Activated T-cell treated with anti-CD3 and anti-CD28 coated beads, Interleukin-2, amount 50 U/mL, for 4 hours (primary cell): ENCODE measurements at regions not wholly inside any gene's neighbourhood (a gene's known extent, or its start where the extent isn't known, plus 50 kb on each side); places are given as distances from the start of the nearest gene placed in this dataset.

Experiments
- ATAC-seq, 2 donors: fragments of 200-7000 bp; cut with Tn5 transposase; one replicate each; pipeline ENCODE4 v1.10.0; 2021
- DNase-seq: peaks from one replicate; pipeline ENCODE4 v3.0.0-alpha.2; 2020
- H3K27me3 Mint-ChIP-seq: one replicate; pipeline ENCODE4 v1.8.0; 2021; ENCODE audit warnings: low read depth, mixed read lengths
- H3K36me3 Mint-ChIP-seq: one replicate; pipeline ENCODE4 v1.8.0; 2022; ENCODE audit warnings: mixed read lengths; ENCODE audit not compliant: insufficient read depth
- H3K4me1 Mint-ChIP-seq: one replicate; pipeline ENCODE4 v1.8.0; 2021; ENCODE audit warnings: low read depth, mixed read lengths
- H3K4me3 Mint-ChIP-seq: one replicate; pipeline ENCODE4 v1.8.0; 2021; ENCODE audit warnings: mild to moderate bottlenecking, moderate library complexity, mixed read lengths
- H3K9me3 Mint-ChIP-seq: one replicate; pipeline ENCODE4 v1.8.0; 2021; ENCODE audit warnings: mixed read lengths

DNA sequence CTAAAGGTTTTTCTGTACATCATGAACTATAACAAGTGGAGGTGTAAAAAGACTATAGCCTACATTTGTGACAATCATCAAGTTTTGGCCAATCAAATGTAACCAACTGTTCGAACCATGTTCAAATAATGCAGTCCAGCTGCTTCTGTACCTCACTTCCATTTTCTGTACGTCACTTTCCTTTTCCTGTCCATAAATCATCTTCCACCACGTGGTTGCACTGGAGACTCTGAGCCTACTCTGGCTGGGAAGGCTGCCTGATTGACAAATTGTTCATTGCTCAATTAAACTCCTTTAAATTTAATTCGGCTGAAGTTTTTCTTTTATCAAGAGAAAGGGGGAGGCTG lies 270.4 kb upstream of the JARID2 start:
- H3K27me3 Mint-ChIP-seq, result no peaks in the 10 kb centered on the region
- no peak overlapping the region for H3K4me3 Mint-ChIP-seq
- no peak for ATAC-seq

DNA sequence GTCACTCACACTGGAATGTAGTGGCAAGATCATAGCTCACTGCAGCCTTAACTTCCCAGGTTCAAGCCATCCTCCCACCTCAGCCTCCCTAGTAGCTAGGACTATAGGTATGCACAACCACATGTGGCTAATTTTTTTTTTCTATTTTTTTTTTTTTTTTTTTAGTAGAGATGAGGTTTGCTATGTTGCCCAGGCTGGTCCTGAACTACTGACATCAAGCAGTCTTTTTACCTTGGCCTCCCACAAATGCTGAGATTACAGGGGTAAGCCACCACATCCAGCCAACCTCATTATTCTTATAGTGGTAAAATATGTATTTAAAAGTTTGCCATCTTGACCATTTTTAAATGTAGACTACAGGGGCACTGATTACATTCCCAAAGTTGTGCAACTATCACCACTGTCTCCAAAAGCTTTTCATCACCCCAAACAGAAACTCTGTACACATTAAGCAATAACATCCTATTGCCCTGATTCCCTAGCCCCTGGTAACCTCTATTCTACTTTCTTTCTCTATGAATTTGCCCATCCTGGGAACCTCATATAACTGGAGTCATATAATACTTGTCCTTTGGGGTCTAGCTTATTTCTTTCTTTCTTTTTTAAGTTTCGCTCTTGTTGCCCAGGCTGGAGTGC lies 268.0 kb upstream of the JARID2 start:
- Mint-ChIP-seq H3K4me3 (no peak overlapping the region), H3K27me3 (no peaks in the 10 kb centered on the region), H3K4me1 (peaks cover 7% of the 10 kb centered on the region), H3K9me3 (no peaks in the 10 kb centered on the region), H3K36me3 (no peaks in the 10 kb centered on the region)
- DNase-seq (no peak), ATAC-seq (no peak)

More for the DNA sequence above, 270.4 kb upstream of the JARID2 start:
- H3K4me1 Mint-ChIP-seq, result peaks cover 7% of the 10 kb centered on the region
- H3K36me3 Mint-ChIP-seq, result no peaks in the 10 kb centered on the region
- DNase-seq, result no peak
- no peaks in the 10 kb centered on the region for H3K9me3 Mint-ChIP-seq

DNA sequence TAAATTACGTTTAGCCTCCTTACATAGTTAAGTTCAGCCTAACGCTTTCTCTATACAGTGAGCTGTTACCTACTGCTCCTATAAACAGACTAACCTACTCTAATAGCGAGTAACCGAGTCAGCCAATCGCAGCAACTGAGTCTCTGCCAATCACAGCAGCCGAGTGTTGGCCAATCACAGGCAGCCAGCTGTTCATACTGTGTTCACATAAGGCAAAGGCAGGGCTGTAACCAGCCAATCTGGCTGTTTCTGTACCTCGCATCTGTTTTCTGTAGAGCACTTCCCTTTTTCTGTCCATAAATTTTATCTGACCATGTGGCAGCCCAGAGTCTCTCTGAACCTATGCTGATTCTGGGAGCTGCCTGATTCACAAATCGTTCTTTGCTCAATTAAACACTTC lies 263.9 kb upstream of the JARID2 start:
- no peaks in the 10 kb centered on the region for H3K36me3 Mint-ChIP-seq
- no peaks in the 10 kb centered on the region for H3K4me1 Mint-ChIP-seq
- H3K4me3 Mint-ChIP-seq, result no peak overlapping the region
- no peaks in the 10 kb centered on the region for H3K27me3 Mint-ChIP-seq
- no peaks in the 10 kb centered on the region for H3K9me3 Mint-ChIP-seq
- DNase-seq (no peak), ATAC-seq (no peak)

DNA sequence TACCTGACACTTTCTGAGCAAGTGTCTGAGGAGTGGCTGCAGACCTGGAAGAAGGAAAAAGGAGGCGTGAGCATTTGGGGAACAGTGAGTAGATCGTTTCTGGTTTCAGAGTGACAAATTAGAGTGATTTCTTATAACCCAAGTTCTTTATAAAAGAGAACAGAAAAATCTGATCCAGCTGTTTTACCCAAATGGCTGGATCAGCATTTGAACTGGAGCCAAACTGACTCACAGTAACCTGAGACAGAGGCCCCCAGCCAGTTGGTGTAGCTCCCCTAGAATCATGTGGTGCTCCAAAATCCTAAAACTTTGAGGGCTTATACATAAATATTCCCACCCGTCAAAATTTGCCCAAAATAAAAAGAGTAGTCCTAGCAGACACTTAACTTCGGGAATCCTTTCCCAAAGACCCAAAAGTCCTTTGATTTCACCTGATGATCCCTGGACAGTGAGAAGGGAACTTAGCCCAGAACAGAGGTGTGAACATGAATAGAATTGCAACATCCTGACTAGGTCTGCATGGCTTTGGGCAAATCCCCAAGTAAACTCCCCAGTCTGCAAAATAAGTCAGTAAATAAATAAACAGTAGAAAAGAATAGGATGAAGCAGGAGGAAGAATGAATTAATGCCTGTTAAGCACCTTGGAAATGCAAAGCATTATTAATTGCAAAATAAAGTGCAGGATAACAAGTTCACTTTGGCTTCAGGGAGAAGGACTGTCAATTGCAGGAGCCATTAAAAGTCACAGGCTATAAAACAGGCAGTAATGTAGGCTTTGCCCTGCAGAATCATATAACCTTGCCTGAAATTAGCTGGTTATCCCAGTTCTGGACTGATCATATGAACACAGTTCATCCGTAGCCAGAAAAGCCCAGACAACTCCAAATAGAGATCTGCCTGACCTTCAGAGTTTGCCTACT lies 262.0 kb upstream of the JARID2 start:
- no peaks in the 10 kb centered on the region for H3K36me3 Mint-ChIP-seq
- DNase-seq (no peak), ATAC-seq (no peak)
- no peaks in the 10 kb centered on the region for H3K27me3 Mint-ChIP-seq
- no peak overlapping the region for H3K4me3 Mint-ChIP-seq
- no peaks in the 10 kb centered on the region for H3K9me3 Mint-ChIP-seq
- H3K4me1 Mint-ChIP-seq, result no peaks in the 10 kb centered on the region

DNA sequence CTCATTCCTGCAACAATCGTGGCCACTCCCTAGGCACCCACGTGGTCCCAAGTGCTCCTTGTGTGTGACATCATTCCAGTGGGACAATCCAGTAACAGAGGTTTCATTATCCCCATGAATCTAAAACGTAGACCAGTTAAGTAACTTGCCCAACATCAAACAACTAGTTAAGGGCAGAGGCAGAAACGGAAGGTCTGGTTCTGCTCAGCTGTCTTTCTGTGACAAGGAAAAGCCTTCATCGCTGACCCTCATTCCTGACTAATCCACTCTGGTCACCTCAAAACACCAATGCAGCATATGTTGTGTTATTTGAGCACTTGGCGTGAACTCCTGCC lies 261.4 kb upstream of the JARID2 start:
- H3K4me1 Mint-ChIP-seq, result no peaks in the 10 kb centered on the region
- H3K36me3 Mint-ChIP-seq, result no peaks in the 10 kb centered on the region
- H3K9me3 Mint-ChIP-seq, result no peaks in the 10 kb centered on the region

DNA sequence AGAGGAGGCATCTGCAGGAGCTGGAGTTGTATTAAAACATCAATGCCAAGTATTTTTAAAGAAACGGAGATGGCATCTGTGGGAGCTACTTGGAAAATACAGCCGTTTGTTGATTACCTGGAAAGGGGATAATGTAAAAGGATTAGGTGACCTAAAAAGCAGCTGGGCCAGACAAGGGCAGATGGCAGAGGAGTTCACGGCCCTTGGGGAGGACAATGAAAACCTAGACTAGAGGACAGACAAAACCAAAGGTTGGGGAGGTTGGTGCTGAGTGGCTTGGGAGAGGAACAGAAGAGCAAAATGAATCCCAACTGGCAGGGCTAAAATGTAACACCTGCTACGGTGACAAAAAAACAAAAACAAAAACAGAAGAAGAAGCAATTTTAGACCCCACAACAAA lies 260.5 kb upstream of the JARID2 start:
- DNase-seq, result no peak
- ATAC-seq, result no peak
- H3K4me1 Mint-ChIP-seq, result no peaks in the 10 kb centered on the region
- no peaks in the 10 kb centered on the region for H3K36me3 Mint-ChIP-seq
- no peaks in the 10 kb centered on the region for H3K9me3 Mint-ChIP-seq
- no peaks in the 10 kb centered on the region for H3K27me3 Mint-ChIP-seq
- no peak overlapping the region for H3K4me3 Mint-ChIP-seq

More for the DNA sequence above, 261.4 kb upstream of the JARID2 start:
- DNase-seq, result no peak
- no peak overlapping the region for H3K4me3 Mint-ChIP-seq
- no peaks in the 10 kb centered on the region for H3K27me3 Mint-ChIP-seq
- no peak for ATAC-seq

DNA sequence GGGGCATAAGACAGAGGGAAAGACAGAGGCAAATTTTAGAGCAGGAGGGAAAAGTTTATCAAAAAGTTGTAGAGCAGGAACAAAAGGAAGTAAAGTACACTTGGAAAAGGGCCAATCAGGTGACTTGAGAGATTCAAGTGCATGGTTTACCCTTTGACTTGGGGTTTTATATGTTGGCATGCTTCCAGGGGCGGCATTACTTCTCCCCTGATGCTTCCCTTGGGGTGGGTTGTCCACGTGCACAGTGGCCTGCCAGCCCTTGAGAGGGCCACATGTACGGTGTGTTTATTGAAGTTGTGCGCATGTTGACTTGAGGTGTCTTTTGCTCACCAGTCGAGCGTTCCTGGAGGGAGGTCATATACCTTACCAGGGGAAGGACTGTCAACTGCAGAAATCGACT lies 259.5 kb upstream of the JARID2 start:
- Mint-ChIP-seq H3K36me3 (no peaks in the 10 kb centered on the region), H3K4me3 (no peak overlapping the region), H3K27me3 (no peaks in the 10 kb centered on the region), H3K4me1 (no peaks in the 10 kb centered on the region), H3K9me3 (no peaks in the 10 kb centered on the region)
- DNase-seq, result no peak
- no peak for ATAC-seq

DNA sequence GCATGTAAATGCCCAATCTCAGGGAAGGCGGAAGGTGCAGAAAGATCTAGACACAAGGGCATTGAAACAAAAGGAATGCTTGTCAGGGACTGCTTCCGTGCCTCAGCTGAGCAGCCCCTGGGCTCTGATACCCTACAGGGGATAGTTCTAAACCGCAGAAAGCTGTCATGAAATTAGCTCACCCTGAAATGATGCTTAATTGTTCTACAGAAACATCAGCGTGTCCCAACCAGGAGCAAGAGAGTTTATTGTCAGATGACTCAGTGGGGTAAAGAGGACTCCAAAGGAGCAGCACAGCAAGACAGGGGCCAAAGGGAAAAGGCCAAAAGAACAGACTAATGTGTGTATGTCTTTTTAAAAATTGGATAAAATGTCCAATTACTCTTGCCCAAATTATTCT lies 258.4 kb upstream of the JARID2 start:
- no peak for DNase-seq
- H3K4me1 Mint-ChIP-seq, result no peaks in the 10 kb centered on the region
- no peak for ATAC-seq
- H3K4me3 Mint-ChIP-seq, result no peak overlapping the region
- H3K9me3 Mint-ChIP-seq, result no peaks in the 10 kb centered on the region
- no peaks in the 10 kb centered on the region for H3K27me3 Mint-ChIP-seq
- H3K36me3 Mint-ChIP-seq, result no peaks in the 10 kb centered on the region

DNA sequence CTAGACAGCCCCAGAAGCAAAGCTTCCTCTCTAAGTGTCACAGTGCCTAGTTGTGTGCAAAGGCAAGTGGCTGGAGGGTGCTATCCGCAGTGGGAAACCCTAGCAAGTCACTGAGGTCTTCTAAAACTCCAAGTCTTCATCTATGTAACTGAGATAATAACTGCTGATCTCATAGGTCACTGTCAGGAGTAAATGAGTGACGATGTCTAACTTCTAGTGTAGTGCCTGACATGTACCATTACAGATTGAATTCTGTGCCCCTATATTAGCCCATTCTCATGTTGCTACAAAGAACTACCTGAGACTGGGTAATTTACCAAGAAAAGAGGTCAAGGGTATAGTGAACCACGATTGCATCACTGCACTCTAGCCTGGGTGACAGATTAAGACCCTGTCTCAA lies 253.5 kb upstream of the JARID2 start:
- H3K36me3 Mint-ChIP-seq, result no peaks in the 10 kb centered on the region
- H3K27me3 Mint-ChIP-seq, result no peaks in the 10 kb centered on the region
- no peaks in the 10 kb centered on the region for H3K9me3 Mint-ChIP-seq
- ATAC-seq, result no peak
- no peak for DNase-seq
- H3K4me1 Mint-ChIP-seq, result no peaks in the 10 kb centered on the region
- no peak overlapping the region for H3K4me3 Mint-ChIP-seq

DNA sequence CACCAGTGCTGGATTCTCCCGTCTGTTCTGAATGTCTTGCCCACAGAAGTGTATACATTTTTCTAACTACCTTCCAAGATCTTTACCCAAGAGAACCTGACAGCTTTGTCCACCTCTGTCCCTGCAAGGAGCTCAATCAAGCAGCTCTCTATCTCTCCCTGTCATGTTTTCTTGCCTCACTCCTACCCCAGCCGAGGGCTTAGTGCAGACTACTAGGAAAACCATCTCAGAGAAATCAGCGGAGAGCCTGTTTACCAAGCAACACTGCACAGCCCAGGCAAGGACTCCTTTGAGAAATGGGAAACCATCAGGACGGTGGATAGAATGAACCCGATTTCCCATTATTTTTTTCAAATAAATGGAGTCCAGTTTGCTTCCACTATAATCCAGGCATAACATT lies 250.7 kb upstream of the JARID2 start:
- H3K36me3 Mint-ChIP-seq, result no peaks in the 10 kb centered on the region
- H3K4me3 Mint-ChIP-seq, result no peak overlapping the region
- H3K9me3 Mint-ChIP-seq, result no peaks in the 10 kb centered on the region
- H3K4me1 Mint-ChIP-seq, result no peaks in the 10 kb centered on the region
- DNase-seq (no peak), ATAC-seq (no peak)
- H3K27me3 Mint-ChIP-seq, result no peaks in the 10 kb centered on the region

DNA sequence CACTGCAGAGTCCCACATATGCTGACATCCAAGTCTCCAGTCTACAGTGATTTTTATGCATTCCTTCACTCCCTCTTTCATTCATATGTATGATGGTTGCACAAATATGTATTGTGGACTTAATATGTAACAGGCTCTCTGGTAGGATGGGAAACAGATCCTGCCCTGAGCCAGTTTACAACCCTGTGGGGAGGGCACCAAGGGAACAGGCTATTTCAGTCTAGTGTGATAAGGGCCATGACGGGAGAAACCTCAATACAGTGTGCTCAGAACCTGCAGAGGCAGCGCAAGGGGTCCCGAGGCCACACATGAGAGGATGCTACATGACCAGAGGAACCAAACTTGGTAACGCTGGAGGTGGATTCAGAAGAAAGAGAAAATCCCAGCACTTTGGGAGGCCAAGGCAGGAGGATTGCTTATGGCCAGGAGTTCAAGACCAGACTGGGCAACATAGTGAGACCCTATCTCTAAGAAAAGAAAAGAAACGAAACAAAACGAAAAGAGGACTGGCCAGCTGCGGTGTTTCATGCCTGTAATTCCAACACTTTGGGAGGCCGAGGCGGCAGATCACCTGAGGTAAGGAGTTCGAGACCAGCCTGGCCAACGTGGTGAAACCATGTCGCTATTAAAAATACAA lies 249.8 kb upstream of the JARID2 start:
- no peak overlapping the region for H3K4me3 Mint-ChIP-seq
- H3K36me3 Mint-ChIP-seq, result no peaks in the 10 kb centered on the region
- DNase-seq (no peak), ATAC-seq (no peak)
- H3K27me3 Mint-ChIP-seq, result no peaks in the 10 kb centered on the region
- H3K4me1 Mint-ChIP-seq, result no peaks in the 10 kb centered on the region
- H3K9me3 Mint-ChIP-seq, result no peaks in the 10 kb centered on the region

DNA sequence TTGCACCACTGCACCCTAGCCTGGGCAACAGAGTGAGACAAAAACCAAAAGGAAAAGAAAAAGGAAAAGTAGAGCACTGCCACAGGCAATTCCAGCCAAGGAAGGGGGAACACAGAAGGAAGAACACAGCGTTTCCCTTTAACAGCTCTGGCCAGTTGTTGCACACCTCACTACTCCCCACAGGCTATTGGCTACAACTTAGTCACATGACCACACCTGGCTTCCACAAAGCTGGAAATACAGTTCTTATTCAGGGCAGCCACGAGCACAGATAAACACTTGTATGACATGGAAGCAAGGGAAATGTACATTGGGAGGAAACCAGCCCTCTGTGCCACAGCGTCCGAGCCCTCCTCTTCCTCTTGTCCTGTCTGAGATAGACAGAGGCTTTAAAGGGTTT lies 249.0 kb upstream of the JARID2 start:
- ATAC-seq, result no peak
- Mint-ChIP-seq H3K36me3 (no peaks in the 10 kb centered on the region), H3K27me3 (no peaks in the 10 kb centered on the region), H3K4me3 (no peak overlapping the region), H3K4me1 (no peaks in the 10 kb centered on the region), H3K9me3 (no peaks in the 10 kb centered on the region)
- DNase-seq, result no peak

DNA sequence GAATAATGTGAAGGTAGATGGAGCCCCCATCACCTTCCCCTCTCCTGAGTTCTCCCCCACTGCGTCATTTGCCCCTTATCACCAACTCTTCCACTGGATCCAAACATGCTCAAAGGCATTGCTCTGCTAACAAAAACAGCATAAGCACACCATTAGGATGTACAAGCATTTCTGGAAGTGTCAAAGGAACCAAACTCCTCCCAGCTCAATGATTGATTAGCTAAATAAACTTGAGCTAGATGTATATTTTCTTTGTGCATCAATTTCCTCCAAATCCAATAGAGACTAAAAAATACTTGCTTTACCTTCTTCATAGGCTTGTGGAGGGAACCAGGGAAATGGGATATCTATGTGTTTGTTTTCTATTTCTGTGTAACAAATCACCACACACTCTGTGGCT lies 248.4 kb upstream of the JARID2 start:
- no peaks in the 10 kb centered on the region for H3K9me3 Mint-ChIP-seq
- ATAC-seq (no peak), DNase-seq (no peak)

DNA sequence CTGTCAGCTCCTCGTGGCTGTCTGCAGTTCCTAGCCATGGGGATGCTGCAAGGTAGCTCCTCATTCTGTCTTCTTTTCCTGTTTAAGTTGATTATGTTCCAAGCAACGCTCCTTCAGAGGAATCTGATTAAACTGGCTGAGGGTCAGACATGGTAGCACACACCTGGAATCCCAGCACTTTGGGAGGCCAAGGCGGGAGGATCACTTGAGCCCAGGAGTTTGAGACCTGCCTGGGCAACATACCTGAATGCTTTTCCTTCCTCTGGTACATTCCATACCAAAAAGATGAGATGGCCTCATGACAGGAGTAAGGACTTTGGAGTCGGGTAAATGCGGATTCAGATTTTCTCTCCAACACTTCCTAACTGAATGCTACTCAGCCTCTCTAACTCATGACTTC lies 246.8 kb upstream of the JARID2 start:
- Mint-ChIP-seq H3K4me1 (no peaks in the 10 kb centered on the region), H3K27me3 (no peaks in the 10 kb centered on the region), H3K9me3 (no peaks in the 10 kb centered on the region), H3K4me3 (no peak overlapping the region), H3K36me3 (no peaks in the 10 kb centered on the region)
- DNase-seq (no peak), ATAC-seq (no peak)

More for the DNA sequence above, 248.4 kb upstream of the JARID2 start:
- H3K36me3 Mint-ChIP-seq, result no peaks in the 10 kb centered on the region
- H3K27me3 Mint-ChIP-seq, result no peaks in the 10 kb centered on the region
- H3K4me1 Mint-ChIP-seq, result no peaks in the 10 kb centered on the region
- no peak overlapping the region for H3K4me3 Mint-ChIP-seq

DNA sequence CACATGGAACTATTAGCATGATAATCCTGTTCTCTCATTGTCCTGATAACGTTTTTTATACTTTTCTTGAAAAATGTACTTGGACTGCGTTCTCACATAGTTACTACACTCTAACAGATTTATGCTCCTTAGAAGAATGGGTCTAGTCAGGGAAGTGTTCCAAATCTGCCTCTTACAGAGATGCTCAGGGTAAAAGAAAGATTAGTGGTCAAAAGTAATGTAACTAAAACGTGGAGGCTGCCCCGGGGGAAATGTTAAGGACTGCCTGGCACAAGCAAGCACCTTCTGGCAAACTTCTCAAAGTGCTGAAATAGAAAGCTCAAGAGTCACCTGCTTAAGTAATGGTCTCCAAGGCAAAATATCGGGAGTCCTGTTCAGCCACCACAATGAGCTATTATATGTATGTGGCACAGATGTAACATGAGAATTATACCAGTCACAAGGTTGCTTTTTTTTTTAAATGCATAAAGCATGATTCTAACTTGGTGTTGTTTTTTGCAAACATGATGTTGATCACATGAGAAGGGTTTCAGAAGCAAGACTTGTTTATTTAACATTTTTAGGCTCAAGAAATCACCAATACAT lies 244.5 kb upstream of the JARID2 start:
- no peak for DNase-seq
- H3K4me1 Mint-ChIP-seq, result no peaks in the 10 kb centered on the region
- H3K36me3 Mint-ChIP-seq, result no peaks in the 10 kb centered on the region
- ATAC-seq, result no peak
- H3K4me3 Mint-ChIP-seq, result no peak overlapping the region
- no peaks in the 10 kb centered on the region for H3K27me3 Mint-ChIP-seq
- H3K9me3 Mint-ChIP-seq, result no peaks in the 10 kb centered on the region
